NCI-H345 treated with DMSO at 0.1 percent for 48 hours (cell line): ENCODE measurements at regions not wholly inside any gene's neighbourhood (a gene's known extent, or its start where the extent isn't known, plus 50 kb on each side); places are given as distances from the start of the nearest gene placed in this dataset.
"Not testable (repeated sequence)": the region's sequence is repeated elsewhere in the genome, so short reads cannot be mapped to it uniquely, and the experiment has no call there.

ENCODE experiments used
- DNase-seq: peaks from one replicate; lab custom pipeline; 2025; ENCODE audit not compliant: unreplicated experiment; lab: John Stamatoyannopoulos, UW

DNA sequence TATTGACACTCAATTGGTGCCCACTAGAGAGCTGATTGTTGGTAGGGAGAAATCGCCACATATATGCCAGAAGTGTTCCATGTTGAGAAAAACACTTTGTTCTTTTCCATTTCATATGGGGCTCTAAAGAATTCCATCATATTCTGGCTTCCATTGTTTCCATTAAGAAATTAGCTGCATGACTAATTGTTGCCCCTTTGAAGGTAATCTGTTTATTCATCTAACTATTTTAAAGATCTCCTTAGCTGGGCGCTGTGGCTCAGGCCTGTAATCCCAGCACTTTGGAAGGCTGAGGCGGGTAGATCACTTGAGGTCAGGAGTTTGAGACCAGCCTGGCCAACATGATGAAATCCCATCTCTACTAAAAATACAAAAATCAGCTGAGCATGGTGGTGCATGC lies 109.9 kb downstream of the MRPL14 start:
- DNase-seq = not testable (repeated sequence)

DNA sequence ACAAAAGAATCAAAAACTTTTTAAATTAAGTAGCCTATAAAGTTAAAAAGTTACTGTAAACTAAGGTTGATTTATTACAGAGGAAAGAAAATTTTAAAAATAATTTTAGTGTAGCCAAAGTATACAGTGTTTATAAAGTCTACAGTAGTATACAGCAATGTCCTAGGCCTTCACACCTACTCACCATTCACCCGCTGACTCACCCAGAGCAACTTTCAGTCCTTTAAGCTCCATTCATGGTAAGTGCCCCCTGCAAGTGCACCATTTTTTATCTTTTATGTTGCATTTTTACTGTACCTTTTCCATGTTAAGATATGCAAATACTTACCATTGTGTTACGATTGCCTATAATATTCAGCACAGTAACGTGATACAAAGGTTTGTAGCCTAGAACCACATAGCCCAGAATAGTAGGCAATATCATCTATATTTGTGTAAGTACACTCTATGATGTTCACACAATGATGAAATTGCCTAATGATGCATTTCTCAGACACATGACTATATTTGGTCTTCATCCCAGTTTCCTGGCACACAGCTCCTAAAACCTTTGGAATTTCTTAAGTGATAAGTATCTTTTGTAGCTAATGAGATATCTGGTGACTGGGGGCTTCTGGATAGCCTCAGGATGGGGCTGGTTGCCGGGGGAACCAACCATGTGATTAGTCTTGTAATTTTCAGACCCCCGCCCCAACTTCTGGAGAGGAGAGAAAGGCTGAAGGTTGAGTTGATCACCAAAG lies 111.0 kb downstream of the MRPL14 start:
- DNase-seq = no peak

DNA sequence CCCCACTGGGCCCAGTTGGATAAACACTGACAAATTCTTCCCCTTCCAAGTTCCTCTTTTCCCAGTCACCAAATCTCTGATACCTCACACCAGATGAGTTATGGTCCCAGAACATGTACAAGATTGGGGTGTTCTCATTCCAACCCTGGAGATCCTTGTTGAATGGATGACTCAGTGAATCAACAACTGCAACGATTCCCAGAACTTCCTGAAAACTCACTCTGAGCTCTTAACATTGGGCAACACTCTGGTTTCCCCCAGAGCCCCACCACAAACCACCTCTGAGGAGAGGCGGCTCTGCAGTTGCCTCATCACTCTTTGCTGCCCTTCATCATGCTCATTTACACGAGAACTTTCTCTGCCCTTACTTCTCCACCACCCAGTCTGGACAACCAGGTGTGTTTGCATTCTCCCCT lies 115.2 kb downstream of the MRPL14 start:
- DNase-seq = no peak

DNA sequence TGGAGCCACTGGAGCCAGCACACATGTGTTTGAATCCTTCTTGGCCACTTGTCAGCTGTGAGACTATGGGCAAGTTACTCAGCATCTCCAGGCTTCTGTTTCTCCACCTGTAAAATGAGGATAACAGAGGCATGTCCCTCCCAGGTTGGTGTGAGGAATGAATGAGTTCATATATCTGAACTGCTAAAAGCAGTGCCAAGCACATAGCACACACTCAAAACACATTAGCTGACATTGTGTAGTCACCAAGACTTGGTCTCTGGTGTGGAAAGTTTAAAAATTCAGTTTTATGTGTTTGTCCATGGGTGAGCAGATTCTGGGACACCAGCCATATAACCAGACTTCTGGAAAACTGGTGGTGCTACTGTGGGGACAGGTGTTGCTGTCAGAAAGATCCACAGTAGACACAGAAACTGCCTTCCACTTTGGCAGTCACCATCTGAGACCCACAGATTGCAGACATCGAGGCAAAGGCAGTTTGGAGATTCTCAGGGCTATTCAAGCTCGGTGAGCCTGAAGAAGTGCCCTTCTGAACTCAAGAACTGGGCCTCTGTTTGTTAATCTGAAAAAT lies 115.8 kb downstream of the MRPL14 start:
- no peak for DNase-seq

DNA sequence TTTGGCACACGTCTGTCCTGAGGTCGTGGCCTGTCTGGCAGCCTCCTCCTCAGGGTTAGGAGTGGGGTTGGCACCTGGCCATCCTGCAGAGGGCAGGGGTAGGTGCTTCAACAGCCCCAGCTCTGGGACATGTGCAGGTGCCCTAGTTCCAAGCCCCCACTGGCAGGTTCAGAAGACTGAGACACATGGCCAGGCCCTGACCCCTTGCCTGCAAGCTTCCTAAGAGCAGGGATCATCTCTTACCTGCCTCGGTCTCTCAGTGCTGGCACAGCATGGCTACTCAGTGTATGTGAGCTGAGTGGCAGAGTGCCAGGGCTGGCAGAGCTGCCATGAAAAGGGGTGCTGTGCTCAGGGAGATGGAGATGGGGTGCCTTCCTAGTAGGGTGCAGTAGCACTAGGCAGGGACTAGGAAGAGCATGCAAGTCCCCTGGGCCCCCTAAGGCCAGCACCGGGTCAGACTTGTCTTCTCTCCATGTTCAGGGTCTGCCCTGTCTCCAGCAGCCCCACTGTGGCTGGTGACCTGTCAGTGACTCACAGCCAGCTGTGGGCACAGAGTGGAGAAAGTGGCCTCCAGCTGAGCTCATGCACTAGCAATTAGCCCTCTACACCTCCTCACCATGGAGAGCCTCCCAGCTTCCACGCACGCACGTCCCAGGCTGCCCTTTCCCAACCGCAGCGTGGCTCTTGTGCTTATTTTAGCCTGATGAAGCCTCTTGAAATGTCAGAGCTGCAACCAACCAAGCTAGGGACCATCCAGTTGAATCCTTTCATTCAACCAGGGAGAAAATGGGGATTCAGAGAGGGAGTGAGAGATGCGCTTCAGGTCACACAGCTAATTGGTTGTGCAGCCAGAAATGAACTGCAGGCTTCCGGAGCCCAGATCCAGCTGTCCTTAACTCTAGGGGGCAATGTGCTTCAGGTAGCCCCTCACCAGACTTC lies 116.6 kb downstream of the MRPL14 start:
- no peak for DNase-seq

DNA sequence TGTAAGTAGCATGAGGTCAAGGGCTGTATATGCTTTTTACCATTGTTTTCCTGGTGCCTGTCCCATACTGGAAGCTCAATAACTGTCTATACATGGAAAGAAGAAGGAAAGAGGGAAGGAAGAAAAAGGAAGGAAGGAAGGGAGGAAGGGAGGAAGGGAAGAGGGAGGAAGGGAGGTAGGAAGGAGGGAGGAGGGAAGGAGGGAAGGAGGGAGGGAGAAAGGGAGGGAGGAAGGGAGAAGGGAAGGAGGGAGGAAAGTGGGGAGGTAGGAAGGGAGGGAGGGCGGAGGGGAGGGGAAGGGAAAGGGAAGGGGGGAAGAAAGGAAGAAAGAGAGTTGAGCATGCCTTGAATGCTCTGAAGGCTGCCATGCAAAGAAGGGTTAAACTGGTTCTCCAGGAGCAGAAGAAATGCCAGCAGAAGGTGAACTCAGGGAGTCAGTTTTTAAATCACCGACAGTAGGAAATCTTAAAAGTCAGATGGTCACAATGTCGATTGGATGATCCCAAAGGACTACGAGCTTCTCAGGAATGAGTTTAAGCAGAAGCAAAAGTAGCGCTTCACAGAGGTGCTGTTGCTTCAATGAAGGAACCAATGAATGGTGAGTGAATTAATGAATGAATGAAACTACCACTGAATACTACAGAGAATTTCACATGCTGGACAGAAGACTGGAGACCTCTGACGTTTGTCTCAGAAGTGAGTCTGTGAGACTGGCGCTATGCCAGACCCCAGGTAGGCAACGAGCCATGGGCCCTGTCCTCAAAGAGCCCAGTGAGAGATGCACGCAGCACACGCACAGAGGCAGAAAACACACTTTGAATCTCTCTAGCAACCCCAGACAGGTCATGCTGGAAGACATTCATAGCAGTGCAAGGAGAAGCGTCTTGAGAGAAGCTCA lies 117.6 kb downstream of the MRPL14 start:
- no peak for DNase-seq

DNA sequence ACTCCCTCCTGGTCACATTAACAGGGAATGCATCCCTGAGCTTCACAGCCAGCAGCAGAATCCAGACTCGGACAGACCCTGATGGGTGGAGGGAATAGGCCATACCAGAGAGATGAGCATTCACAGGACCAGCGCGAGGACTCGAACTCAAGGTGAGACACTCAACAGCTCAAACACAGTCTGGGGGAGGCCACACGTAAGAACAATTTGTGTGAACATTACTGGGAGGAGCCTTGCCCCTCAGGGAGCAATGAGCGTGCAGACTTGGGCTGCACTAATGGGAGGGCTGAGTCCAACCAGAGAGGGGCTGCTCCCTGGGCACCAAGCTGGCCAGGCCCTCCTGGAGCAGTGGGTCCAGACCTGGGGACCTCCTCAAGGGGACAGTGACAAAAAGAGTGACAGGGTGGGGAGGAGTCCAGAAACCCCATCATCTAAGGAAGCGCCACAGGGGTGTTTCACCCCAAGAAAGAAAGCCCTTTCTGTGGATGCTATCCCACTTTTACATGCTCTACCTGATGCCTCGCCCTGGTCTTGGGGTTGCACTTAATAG lies 118.4 kb downstream of the MRPL14 start:
- DNase-seq = no peak

DNA sequence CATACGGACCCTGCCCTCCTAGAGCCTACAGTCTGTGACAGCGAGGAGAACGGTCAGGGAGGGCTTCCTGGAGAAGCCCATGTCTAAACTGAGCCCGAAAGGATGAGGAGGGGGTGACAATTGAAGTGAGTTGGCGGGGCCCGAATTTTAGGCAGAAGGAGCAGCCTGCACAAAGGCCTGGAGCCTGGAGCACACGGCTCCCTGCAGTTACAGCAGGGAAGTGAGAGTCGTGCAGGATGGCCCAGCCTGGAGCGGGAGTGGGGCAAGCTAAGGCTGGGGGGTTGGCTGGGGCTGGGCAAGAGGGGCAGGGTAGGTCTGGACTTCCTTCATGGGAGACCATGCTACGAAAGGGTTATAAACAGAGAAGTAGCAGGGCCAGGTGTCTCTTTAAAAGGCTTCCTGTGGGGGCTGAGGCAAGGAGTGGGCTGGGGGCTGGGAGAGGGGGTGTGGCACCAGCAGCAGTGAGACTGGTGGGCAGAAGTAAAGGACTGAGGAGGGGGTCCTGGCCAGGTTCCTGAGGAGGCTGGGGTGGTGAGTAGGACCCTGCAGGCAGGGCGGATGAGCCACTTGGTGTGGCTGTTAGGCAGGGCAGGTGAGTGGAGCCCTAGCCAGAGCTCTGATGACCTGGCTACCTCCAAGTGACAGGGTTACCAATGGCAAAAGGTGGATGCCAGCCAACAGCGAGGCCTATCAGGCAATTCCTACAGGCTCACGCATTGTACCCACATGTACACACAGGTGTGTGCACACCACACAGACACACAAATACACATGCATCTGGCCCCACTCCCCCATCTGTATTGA lies 119.2 kb downstream of the MRPL14 start:
- no peak for DNase-seq

DNA sequence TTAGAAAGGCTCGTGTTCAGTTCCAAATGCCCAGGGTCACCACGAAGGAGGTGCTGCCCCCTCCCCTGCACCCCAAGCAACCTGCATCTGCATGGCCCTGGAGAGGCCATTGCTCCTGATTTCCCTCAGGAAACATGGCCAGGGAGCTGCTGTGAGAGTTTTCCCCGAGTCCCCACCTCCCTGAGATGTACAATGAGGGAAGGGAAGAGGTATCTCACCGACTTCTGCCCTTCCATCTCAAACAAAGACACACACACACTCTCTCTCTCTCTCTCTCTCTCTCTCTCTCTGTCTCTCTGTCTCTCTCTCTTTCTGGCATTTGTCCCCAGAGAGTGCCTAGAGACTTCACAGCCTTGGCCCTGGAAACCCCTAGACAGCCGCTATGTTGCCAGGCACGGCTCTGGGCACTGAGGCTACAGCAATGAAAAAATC lies 120.4 kb downstream of the MRPL14 start:
- DNase-seq = no peak

DNA sequence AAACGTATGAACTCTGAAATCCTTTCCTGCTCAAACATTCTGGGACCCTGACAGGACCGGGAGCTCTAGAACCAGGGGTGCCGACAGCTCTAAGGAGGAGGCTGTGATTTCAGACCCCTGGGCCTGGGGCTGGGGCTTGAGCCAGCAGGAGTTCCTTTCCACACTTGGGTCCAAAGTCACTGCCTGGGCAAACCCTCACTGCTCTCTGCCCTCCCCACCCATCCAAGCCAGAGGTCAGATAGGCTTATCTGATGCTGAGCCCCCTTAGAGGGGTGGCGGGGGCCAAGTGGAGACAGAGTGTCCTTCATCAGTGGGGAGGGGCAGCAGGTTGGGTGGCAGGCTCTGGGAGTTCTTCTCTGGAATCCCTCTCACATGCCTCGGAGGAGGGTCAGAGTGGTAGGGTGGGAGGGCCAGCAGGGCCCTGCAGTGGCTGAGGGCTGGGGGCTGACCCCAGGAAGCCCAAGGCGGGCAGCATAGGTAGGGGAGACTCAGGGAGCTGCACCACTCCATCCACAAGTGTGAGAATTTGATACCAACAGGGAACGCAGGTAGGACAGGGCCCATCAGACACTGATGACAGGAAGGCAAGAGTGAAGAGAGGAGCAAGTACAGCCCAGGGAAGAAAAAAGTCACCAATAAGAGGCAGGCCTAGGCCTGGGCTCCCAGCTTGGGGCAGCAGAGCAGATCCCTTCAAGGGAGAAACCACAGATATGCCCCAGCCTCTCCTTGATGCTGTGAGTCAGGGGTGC lies 121.0 kb downstream of the MRPL14 start:
- DNase-seq = no peak

DNA sequence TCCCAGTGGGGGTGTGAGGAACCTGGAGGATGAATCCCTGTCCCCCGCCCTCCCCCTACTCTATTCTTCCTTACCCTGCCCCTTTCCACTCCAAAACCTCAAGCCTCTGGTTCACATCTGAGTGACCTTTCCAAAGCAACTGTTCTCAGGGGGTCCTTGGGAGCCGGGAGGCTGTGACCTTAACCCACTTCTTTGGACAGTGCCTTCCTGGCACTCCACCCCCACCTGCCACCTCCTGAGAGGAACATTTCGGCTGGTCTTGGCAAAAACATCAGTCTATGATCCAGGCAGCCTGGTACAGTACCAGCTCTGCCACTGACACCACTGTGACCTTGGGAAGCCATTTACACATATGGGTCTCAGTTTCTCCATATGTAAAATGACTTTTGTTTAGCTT lies 121.7 kb downstream of the MRPL14 start:
- no peak for DNase-seq

DNA sequence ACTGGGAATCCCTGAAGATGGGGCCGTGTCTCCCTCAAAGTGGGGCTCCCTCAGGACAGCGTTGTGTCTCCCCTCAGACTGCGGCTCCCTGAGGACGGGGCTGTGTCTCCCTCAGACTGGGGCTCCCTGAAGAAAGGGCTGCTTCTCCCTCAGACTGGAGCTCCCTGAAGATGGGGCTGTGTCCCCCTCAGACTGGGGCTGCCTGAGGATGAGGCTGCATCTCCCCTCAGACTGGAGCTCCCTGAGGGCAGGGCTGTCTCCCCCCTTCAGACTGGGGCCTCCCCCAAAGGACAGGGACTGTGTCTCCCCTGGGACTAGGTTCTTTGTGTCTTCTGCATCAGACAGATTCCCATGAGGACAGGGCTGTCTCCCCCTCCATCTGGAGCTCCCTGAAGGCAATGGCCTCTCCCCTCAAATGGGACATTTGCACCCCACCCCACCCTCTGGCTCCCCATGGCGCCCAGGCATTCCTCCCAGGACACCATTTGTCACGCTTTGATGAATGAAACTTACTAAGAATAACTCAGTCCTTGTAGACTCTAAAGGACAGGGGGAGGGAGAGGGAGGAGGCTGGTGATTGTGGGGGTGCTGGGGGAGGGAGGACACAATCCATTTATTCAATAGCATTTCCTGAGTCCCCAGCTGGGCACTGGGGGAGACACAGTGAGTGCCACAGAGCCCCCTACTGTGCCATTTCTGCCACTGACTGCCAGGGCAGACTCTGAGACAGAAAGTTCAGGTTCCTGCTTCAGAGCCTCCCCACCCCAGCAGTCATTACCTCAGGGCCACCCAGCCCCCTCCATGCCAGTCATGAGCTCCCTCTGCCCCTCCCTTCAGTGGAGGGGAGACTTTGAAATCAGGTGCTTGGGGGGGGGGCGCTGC lies 122.4 kb downstream of the MRPL14 start:
- no peak for DNase-seq

DNA sequence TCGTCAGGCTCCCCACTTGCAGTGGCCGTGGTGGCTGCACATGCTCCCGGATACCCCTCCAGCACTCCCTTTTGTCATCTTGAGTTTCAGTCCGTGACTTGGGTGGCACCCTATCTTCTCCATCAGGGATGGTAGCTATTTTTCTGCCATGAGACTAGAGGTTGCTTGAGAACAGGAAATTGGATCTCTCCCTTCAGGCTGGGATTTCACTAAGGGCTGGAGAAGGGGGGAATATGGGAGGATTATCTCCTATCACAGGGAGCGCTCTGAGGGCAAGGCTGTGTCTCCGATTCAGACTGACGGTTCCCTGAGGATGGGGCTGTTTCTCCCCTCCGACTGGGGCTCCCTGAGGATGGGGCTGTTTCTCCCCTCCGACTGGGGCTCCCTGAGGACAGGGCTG lies 123.1 kb downstream of the MRPL14 start:
- no peak for DNase-seq

DNA sequence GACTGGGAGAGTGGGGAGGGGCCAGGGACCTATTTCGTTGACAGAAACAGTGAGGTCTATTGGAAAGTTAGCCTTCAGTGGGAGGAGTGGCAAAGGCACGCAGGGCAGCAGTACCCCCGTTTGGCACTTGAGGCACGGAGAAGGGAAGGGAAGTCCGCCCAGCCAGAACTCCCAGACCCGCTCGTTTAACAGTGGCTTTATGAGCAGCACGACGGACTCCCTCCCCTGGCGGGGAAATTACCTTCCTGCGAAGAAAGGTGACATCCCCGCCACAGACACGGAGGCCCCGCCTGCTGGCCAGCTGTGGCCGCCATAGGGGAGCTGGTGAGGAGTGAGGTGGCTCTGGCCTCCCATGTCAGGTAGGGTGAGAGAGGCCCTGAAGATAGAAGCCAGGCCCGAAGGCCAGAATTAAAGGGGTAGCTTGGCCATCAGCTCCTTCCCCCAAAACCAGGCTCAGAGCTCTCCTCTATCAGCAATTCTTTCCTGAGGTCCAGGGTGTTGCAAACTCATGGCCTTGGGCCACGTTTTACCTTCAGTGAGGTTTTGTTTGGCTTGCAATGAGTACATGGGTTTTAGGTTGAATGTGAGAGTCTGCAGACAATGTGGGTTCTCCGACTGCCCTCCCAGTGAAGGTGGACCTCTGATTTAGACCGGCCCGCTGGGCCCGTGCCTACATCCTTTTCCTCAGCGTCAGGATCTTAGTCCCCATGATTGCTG lies 123.7 kb downstream of the MRPL14 start:
- DNase-seq = no peak

DNA sequence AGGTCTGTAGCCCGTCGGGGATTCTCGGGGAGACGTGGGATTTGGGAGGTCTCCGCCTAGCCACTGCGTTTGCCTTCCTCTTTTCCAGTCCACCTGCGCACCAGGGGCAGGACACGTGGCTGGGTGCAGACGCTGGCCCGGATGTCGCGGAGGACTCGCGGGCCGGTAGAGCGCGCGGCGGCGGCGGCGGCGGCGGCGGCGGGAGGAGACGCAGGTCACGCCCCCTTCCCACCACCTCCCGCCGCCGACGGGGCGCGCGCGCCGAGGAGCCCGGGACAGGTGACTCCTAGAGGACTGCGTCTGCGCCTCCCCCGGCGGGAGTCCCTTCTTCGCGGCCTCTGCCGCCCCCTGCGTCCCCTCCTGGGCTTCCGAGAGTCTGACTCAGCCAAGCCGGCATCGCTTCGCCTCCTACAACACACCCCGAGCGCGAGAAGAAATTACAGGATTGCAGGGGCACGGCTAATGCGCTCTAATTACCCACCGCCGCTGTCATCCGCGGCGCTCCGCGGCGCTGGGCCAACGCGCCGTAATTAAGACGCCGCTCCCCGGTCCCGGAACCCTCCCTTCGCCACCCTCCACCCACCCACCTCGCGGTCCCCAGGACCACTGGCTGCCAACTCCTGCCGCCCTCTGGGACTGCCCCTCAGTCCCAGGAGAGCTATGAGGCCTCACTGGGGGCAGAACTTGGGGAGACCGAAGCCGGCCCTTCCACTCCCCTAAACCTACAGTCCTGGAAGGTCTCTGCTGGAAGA lies 124.5 kb downstream of the MRPL14 start:
- no peak for DNase-seq

DNA sequence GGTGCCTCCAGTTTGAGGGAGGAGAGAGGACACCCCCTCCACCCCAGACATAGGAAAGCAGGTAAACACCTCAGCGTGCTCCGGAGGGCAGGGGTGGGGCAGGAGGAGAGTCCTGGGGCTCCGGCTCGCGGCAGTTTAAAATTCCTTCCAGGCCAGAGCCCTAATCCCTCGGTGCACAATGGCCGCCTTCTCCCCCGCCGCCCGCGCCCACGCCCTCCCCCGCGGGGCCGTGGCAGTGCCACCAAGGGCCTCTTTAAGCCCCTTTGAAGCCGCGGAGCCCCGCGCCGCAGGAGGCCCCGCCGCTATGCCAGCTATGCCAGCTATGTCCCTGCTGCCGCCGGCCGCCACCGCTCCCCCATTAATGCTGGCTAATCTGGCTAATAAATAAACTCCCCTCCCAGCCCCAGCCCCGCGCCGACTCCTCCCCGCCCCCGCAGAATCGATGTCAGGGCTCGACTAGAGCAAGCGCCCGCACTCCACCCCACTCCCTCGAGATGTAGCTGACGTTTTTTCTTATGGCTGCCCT lies 125.1 kb downstream of the MRPL14 start:
- DNase-seq = no peak
